ENCODE measurements at regions not wholly inside any gene's neighbourhood (a gene's known extent, or its start where the extent isn't known, plus 50 kb on each side); places are given as distances from the start of the nearest gene placed in this dataset.

DNA sequence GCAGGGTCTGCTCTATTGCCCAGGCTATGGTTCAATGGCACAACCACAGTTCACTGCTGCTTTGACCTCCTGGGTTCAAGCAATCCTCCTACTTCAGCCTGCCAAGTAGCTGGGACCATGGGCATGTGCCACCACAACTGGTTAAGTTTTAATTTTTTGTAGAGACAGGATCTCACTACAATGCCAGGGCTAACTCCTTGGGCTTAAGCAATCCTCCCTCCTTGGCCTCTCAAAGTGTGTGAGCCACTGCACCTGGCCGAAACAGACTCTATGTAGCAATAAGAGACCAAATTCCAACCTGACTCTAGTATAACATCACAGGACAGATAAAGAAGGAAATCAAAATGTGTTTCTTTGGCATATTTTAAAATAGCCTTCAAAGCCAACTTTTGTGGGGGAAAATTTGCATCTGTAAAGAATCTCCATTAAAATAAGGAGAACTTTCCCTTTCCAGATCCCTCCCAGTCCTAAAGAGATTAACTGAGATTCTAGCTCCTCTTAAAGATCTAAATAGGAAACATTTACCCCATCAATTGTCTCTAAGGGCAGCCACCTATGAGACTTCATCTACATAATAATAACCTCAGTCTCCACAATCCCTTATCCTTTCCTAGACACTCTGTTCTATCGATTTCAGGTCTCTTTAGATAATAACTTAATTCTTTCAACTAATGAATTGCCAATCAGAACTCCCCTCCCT lies 94.7 kb upstream of the PLCB4 start (continued):
- TF ChIP-seq SRSF1 (IDR thresholded peaks at IDR 0.05; ENCODE audit: low read depth, low read length) (no peak), MTA3 (IDR thresholded peaks at IDR 0.05; ENCODE audit: borderline replicate concordance) (no peak), TAF7 (tag; IDR thresholded peaks at IDR 0.05) (no peak), CAMTA2 (CRISPR knock-in tag; conservative IDR thresholded peaks at IDR 0.05) (no peak), ETV1 (tag; conservative IDR thresholded peaks at IDR 0.05; ENCODE audit: low read depth) (no peak), ZNF589 (CRISPR knock-in tag; IDR thresholded peaks at IDR 0.05; ENCODE audit: low read depth) (no peak), KAT2B (IDR thresholded peaks at IDR 0.05; ENCODE audit: low read depth, low read length) (no peak), CBFA2T3 (IDR thresholded peaks at IDR 0.05) (no peak), TRIM24 (IDR thresholded peaks at IDR 0.05) (no peak), KHSRP (IDR thresholded peaks at IDR 0.05) (no peak), KLF16 (IDR thresholded peaks at IDR 0.05) (no peak), NR4A1 (CRISPR knock-in tag; IDR thresholded peaks at IDR 0.05) (no peak), NR4A1 (tag; IDR thresholded peaks at IDR 0.05) (no peak), ZNF316 (IDR thresholded peaks at IDR 0.05) (no peak)
- TF ChIP-seq, protein P1, sequence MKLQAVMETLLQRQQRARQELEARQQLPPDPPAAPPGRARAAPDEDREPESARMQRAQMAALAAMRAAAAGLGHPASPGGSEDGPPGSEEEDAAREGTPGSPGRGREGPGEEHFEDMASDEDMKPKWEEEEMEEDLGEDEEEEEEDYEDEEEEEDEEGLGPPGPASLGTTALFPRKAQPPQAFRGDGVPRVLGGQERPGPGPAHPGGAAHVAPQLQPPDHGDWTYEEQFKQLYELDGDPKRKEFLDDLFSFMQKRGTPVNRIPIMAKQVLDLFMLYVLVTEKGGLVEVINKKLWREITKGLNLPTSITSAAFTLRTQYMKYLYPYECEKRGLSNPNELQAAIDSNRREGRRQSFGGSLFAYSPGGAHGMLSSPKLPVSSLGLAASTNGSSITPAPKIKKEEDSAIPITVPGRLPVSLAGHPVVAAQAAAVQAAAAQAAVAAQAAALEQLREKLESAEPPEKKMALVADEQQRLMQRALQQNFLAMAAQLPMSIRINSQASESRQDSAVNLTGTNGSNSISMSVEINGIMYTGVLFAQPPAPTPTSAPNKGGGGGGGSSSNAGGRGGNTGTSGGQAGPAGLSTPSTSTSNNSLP (IDR thresholded peaks at IDR 0.05; ENCODE audit: borderline replicate concordance, low read depth, low read length), result no peak

All from K562 (cell line).